Heart left ventricle (tissue), 13 donors: ENCODE measurements at regions not wholly inside any gene's neighbourhood (a gene's known extent, or its start where the extent isn't known, plus 50 kb on each side); places are given as distances from the start of the nearest gene placed in this dataset.

ENCODE experiments used
- POLR2A ChIP-seq, 2 donors: fragments of 450-650 bp; IDR thresholded peaks; one replicate each; pipeline ENCODE4 v1.6.1; 2017; ENCODE audit warnings: antibody characterized with exemption in 2 of 2, mild to moderate bottlenecking in 2 of 2, moderate library complexity in 2 of 2
- TF ChIP-seq, protein P1 (sequence below), 12 donors: fragments of 200-600 bp; sonication (generic) in 4 of 12; IDR thresholded peaks; one replicate each; pipeline versions ENCODE4 v1.5.0 to v1.8.0; 2018 to 2022; ENCODE audit warnings: antibody characterized with exemption in 12 of 12, mild to moderate bottlenecking in 5 of 12
- donor health status: ischemic (EF 13 %, LVEDD 7.1; RV severe dilation, severe dysfunction).
- donor health status: DM: no; HTN: yes; CAD: no.
- donor health status: DM: no; HTN: no; CAD: no.
- donor health status: ischemic (EF 25% LVEDD 6.9; RV normal size, moderate dysfunction).
- donor health status: ischemic (EF 25% LVEDD 5.7; RV mildly dilated, moderate dysfunction).
- donor health status: ischemic (EF 35%, LVEDD 5.7; RV mildly dilated, moderate dysfunction).
- donor health status: nonischemic (EF 11% LVEDD 7.7; RV severe dilation, severe dysfunction).
- donor health status: DM: yes; HTN: yes; CAD: no.
- donor health status: PGD.
- donor health status: ischemic (EF 29% LVEDD 5.4; RV normal size, mild dysfunction).
- donor health status: nonischemic (EF 23%, LVEDD 6.1; RV moderate dilation, normal function).

- TF ChIP-seq, protein P1, sequence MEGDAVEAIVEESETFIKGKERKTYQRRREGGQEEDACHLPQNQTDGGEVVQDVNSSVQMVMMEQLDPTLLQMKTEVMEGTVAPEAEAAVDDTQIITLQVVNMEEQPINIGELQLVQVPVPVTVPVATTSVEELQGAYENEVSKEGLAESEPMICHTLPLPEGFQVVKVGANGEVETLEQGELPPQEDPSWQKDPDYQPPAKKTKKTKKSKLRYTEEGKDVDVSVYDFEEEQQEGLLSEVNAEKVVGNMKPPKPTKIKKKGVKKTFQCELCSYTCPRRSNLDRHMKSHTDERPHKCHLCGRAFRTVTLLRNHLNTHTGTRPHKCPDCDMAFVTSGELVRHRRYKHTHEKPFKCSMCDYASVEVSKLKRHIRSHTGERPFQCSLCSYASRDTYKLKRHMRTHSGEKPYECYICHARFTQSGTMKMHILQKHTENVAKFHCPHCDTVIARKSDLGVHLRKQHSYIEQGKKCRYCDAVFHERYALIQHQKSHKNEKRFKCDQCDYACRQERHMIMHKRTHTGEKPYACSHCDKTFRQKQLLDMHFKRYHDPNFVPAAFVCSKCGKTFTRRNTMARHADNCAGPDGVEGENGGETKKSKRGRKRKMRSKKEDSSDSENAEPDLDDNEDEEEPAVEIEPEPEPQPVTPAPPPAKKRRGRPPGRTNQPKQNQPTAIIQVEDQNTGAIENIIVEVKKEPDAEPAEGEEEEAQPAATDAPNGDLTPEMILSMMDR (IDR thresholded peaks at IDR 0.05), result no peak
- TF ChIP-seq POLR2A (IDR thresholded peaks at IDR 0.05), result no peak
Measured at GRCh38 chr2:152910970-152911369, 192.6 kb downstream of the ARL6IP6 start.
